ENCODE measurements at regions not wholly inside any gene's neighbourhood (a gene's known extent, or its start where the extent isn't known, plus 50 kb on each side); places are given as distances from the start of the nearest gene placed in this dataset.
"Not testable (repeated sequence)": the region's sequence is repeated elsewhere in the genome, so short reads cannot be mapped to it uniquely, and the experiment has no call there.

- TF ChIP-seq CTCF (IDR thresholded peaks at IDR 0.05; ENCODE audit: low read depth, low read length, missing control alignments), result no peak
- no peak for DNase-seq (ENCODE audit: low read depth)
Measured at GRCh38 chr20:7151676-7152470, 384.4 kb downstream of the BMP2 start.

GRCh38 chr20:7155282-7155681 is 387.8 kb downstream of the BMP2 start:
- H3K4me3 ChIP-seq (ENCODE audit: low read depth, low read length), result no peak overlapping the region
- no peak for TF ChIP-seq CTCF (IDR thresholded peaks at IDR 0.05; ENCODE audit: low read depth, low read length, missing control alignments)
- DNase-seq (ENCODE audit: low read depth), result no peak

More at GRCh38 chr20:7151676-7152470, 384.4 kb downstream of the BMP2 start:
- H3K4me3 ChIP-seq (ENCODE audit: low read depth, low read length), result no peak overlapping the region

GRCh38 chr20:7155794-7156193 is 388.3 kb downstream of the BMP2 start:
- no peak for TF ChIP-seq CTCF (IDR thresholded peaks at IDR 0.05; ENCODE audit: low read depth, low read length, missing control alignments)
- H3K4me3 ChIP-seq (ENCODE audit: low read depth, low read length), result no peak overlapping the region
- DNase-seq (ENCODE audit: low read depth), result no peak

- no peak overlapping the region for H3K4me3 ChIP-seq (ENCODE audit: low read depth, low read length)
- DNase-seq (ENCODE audit: low read depth), result no peak
- TF ChIP-seq CTCF (IDR thresholded peaks at IDR 0.05; ENCODE audit: low read depth, low read length, missing control alignments), result no peak
Measured at GRCh38 chr20:7159903-7160302, 392.4 kb downstream of the BMP2 start.

- no peak for DNase-seq (ENCODE audit: low read depth)
- TF ChIP-seq CTCF (IDR thresholded peaks at IDR 0.05; ENCODE audit: low read depth, low read length, missing control alignments), result no peak
- no peak overlapping the region for H3K4me3 ChIP-seq (ENCODE audit: low read depth, low read length)
Measured at GRCh38 chr20:7161690-7162089, 394.2 kb downstream of the BMP2 start.

- TF ChIP-seq CTCF (IDR thresholded peaks at IDR 0.05; ENCODE audit: low read depth, low read length, missing control alignments), result no peak
- H3K4me3 ChIP-seq (ENCODE audit: low read depth, low read length), result no peak overlapping the region
- no peak for DNase-seq (ENCODE audit: low read depth)
Measured at GRCh38 chr20:7171911-7172310, 404.4 kb downstream of the BMP2 start.

- no peak overlapping the region for H3K4me3 ChIP-seq (ENCODE audit: low read depth, low read length)
- TF ChIP-seq CTCF (IDR thresholded peaks at IDR 0.05; ENCODE audit: low read depth, low read length, missing control alignments), result no peak
- DNase-seq (ENCODE audit: low read depth), result no peak
Measured at GRCh38 chr20:7174554-7174953, 407.1 kb downstream of the BMP2 start.

GRCh38 chr20:7175827-7176226 is 408.3 kb downstream of the BMP2 start:
- DNase-seq (ENCODE audit: low read depth), result not testable (repeated sequence)

More at GRCh38 chr20:7175827-7176226, 408.3 kb downstream of the BMP2 start:
- not testable (repeated sequence) for H3K4me3 ChIP-seq (ENCODE audit: low read depth, low read length)
